ENCODE measurements at regions not wholly inside any gene's neighbourhood (a gene's known extent, or its start where the extent isn't known, plus 50 kb on each side); places are given as distances from the start of the nearest gene placed in this dataset.
"Not testable (repeated sequence)": the region's sequence is repeated elsewhere in the genome, so short reads cannot be mapped to it uniquely, and the experiment has no call there.

DNA sequence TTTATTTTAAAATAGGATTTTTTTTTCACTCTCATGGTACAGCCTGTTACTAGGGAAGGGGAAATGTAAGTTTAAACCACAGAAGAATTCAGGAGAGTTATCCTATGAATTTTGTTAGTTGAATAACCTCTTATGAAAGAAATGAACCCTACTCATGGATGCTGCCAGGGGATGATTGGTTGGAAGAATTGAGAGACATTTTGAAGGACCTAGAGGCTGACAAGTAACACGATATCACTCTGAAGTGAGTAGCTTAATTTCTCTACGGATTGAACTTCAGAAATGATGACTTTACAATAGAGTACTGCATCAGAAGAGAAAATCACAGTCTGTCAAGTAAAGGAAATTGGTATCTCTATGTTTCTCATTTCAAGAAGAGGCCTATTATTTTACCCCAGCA, 1346.2 kb downstream of the SUCLG1 start:
- in situ Hi-C loops (cut with MboI), result no loop called here
- WGBS, 2 experiments (ENCODE audit: low coverage in 1 of 2, low lambda C conversion rate in 2 of 2, missing lambda C conversion rate in 2 of 2), result 25 to 28% methylated on average over 2 of the region's 2 CpGs
- no peak for DNase-seq

DNA sequence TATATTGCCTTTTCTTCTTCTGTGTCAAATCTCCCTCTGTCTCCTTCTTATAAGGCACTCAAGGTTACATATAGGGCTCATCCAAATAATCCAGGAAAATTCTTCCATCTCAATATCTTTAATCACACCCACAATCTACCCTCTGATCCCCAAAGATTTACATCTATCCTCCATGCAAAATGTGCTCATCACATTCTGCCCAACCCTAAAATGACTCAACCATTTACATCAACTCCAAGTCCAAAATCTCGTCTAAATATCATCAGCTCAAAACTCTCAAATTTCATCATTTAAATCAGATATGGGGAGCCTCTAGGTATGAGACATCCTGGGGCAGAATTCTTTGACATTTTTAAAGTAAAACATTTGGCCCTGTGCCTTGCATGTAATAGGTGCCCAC, 1349.8 kb downstream of the SUCLG1 start:
- H3K4me2 ChIP-seq (ENCODE audit: unreplicated experiment), result no peak overlapping the region
- H3K4me1 ChIP-seq (ENCODE audit: insufficient read depth), result no peaks in the 10 kb centered on the region; the same call in 1 of the 2 replicates
- no peak overlapping the region for H3K27ac ChIP-seq
- H2AFZ ChIP-seq, result no peak overlapping the region
- no peak overlapping the region for H3K4me3 ChIP-seq
- H3K9ac ChIP-seq, result no peak overlapping the region
- no peaks in the 10 kb centered on the region for H3K36me3 ChIP-seq (ENCODE audit: low read depth)
- H3F3A ChIP-seq (ENCODE audit: insufficient read depth), result no peaks in the 10 kb centered on the region
- H4K20me1 ChIP-seq (ENCODE audit: insufficient read depth), result no peaks in the 10 kb centered on the region
- no peaks in the 10 kb centered on the region for H3K9me3 ChIP-seq (ENCODE audit: low read depth)
- in situ Hi-C loops (cut with MboI), result no loop called here
- DNase-seq, result peak; percentile 2
- no peaks in the 10 kb centered on the region; the same call in 1 of the 2 replicates for H3K9me2 ChIP-seq (ENCODE audit: insufficient read depth)
- H3K79me2 ChIP-seq (ENCODE audit: insufficient read depth), result no peaks in the 10 kb centered on the region
- no peaks in the 10 kb centered on the region for H3K27me3 ChIP-seq (replicated peaks; ENCODE audit: insufficient read depth)
- TF ChIP-seq EZH2phosphoT487 (IDR thresholded peaks at IDR 0.05; ENCODE audit: insufficient read depth, low read depth) (no peak), EZH2 (IDR thresholded peaks at IDR 0.05; ENCODE audit: insufficient read depth, poor library complexity, severe bottlenecking) (no peak)
- WGBS, 2 experiments (ENCODE audit: low coverage in 1 of 2, low lambda C conversion rate in 2 of 2, missing lambda C conversion rate in 2 of 2), result 4 to 10% methylated on average over 1 of the region's 1 CpG

More for the DNA sequence above, 1346.2 kb downstream of the SUCLG1 start:
- Histone ChIP-seq H4K20me1 (ENCODE audit: insufficient read depth) (no peaks in the 10 kb centered on the region), H2AFZ (0 out of 2 replicates have a peak overlapping the region, but pooled peaks have one; percentile 30), H3K9me2 (ENCODE audit: insufficient read depth) (no peaks in the 10 kb centered on the region), H3K4me2 (ENCODE audit: unreplicated experiment) (no peak overlapping the region), H3K27me3 (replicated peaks; ENCODE audit: insufficient read depth) (no peaks in the 10 kb centered on the region), H3K4me3 (no peak overlapping the region), H3K9me3 (ENCODE audit: low read depth) (no peaks in the 10 kb centered on the region), H3K9ac (no peak overlapping the region), H3F3A (ENCODE audit: insufficient read depth) (no peaks in the 10 kb centered on the region), H3K27ac (no peak overlapping the region), H3K36me3 (ENCODE audit: low read depth) (no peaks in the 10 kb centered on the region), H3K79me2 (ENCODE audit: insufficient read depth) (no peaks in the 10 kb centered on the region), H3K4me1 (ENCODE audit: insufficient read depth) (no peaks in the 10 kb centered on the region)
- TF ChIP-seq EZH2phosphoT487 (IDR thresholded peaks at IDR 0.05; ENCODE audit: insufficient read depth, low read depth), result no peak
- no peak for TF ChIP-seq EZH2 (IDR thresholded peaks at IDR 0.05; ENCODE audit: insufficient read depth, poor library complexity, severe bottlenecking)

DNA sequence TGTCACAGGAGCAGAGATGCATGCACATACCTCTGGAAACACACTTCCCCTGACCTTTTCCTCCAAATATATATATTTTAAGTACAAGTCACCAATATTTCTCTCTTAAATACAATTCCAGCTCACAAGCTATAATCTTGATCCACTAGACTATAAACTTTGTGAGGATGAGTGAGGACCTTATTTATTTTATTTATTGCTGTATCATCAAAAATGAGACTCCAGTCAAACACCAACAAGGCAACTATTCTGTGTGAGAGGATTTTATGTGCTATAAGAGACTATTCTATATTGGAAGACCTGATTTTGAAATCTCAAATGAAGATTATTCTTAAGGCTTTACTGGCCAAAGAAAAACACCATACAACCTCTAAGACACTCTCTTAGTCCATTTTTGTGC, 1352.2 kb downstream of the SUCLG1 start:
- no peaks in the 10 kb centered on the region for H3K27me3 ChIP-seq (replicated peaks; ENCODE audit: insufficient read depth)
- H3K79me2 ChIP-seq (ENCODE audit: insufficient read depth), result no peaks in the 10 kb centered on the region
- no peak for DNase-seq
- peaks cover 7% of the 10 kb centered on the region for H3K4me1 ChIP-seq (ENCODE audit: insufficient read depth)
- H3F3A ChIP-seq (ENCODE audit: insufficient read depth), result peaks cover 6% of the 10 kb centered on the region; the same call in 1 of the 2 replicates
- H3K9me3 ChIP-seq (ENCODE audit: low read depth), result no peaks in the 10 kb centered on the region
- TF ChIP-seq EZH2 (IDR thresholded peaks at IDR 0.05; ENCODE audit: insufficient read depth, poor library complexity, severe bottlenecking), result no peak
- no peak overlapping the region for H3K9ac ChIP-seq
- no peaks in the 10 kb centered on the region for H4K20me1 ChIP-seq (ENCODE audit: insufficient read depth)
- H3K9me2 ChIP-seq (ENCODE audit: insufficient read depth), result no peaks in the 10 kb centered on the region; the same call in 1 of the 2 replicates
- no peak overlapping the region for H3K4me2 ChIP-seq (ENCODE audit: unreplicated experiment)
- in situ Hi-C loops (cut with MboI), result no loop called here
- H2AFZ ChIP-seq, result no peak overlapping the region
- H3K4me3 ChIP-seq, result no peak overlapping the region
- H3K36me3 ChIP-seq (ENCODE audit: low read depth), result no peaks in the 10 kb centered on the region
- H3K27ac ChIP-seq, result no peak overlapping the region

DNA sequence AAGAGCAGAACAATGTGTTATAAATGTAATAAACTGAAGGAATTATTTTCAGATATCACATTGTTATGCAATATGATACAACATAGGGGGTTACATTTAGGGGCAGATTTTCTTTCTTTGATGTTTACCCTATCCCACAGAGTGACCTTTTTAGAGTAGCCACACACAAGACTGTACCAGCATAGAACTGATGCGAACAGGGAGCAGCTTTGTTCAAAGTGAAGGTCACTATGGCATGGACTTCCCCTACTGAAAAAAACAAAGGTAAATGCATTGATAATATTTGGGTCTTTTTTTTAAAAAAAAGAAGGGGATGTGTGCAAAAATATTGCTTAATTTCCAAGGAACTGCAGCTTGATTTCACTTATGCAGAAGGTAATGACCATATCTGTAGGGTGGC, 1354.9 kb downstream of the SUCLG1 start:
- no peak overlapping the region for H3K4me3 ChIP-seq
- no peaks in the 10 kb centered on the region for H3K27me3 ChIP-seq (replicated peaks; ENCODE audit: insufficient read depth)
- no peak overlapping the region for H3K9ac ChIP-seq
- DNase-seq, result no peak
- no peak overlapping the region for H2AFZ ChIP-seq
- no peaks in the 10 kb centered on the region for H3K9me3 ChIP-seq (ENCODE audit: low read depth)
- peaks cover 7% of the 10 kb centered on the region for H3K4me1 ChIP-seq (ENCODE audit: insufficient read depth)
- no peaks in the 10 kb centered on the region for H3K79me2 ChIP-seq (ENCODE audit: insufficient read depth)
- H3K9me2 ChIP-seq (ENCODE audit: insufficient read depth), result no peaks in the 10 kb centered on the region; the same call in 1 of the 2 replicates
- 35 to 39% methylated on average over 1 of the region's 1 CpG for WGBS, 2 experiments (ENCODE audit: low coverage in 1 of 2, low lambda C conversion rate in 2 of 2, missing lambda C conversion rate in 2 of 2)
- peaks cover 6% of the 10 kb centered on the region; the same call in 1 of the 2 replicates for H3F3A ChIP-seq (ENCODE audit: insufficient read depth)
- peak overlapping the region; percentile 51 for H3K4me2 ChIP-seq (ENCODE audit: unreplicated experiment)
- no peaks in the 10 kb centered on the region for H3K36me3 ChIP-seq (ENCODE audit: low read depth)
- H3K27ac ChIP-seq, result peak overlapping the region; percentile 20; the same call in 1 of the 2 replicates
- H4K20me1 ChIP-seq (ENCODE audit: insufficient read depth), result no peaks in the 10 kb centered on the region
- in situ Hi-C loops (cut with MboI), result no loop called here
- TF ChIP-seq EZH2phosphoT487 (IDR thresholded peaks at IDR 0.05; ENCODE audit: insufficient read depth, low read depth) (no peak), EZH2 (IDR thresholded peaks at IDR 0.05; ENCODE audit: insufficient read depth, poor library complexity, severe bottlenecking) (no peak)

DNA sequence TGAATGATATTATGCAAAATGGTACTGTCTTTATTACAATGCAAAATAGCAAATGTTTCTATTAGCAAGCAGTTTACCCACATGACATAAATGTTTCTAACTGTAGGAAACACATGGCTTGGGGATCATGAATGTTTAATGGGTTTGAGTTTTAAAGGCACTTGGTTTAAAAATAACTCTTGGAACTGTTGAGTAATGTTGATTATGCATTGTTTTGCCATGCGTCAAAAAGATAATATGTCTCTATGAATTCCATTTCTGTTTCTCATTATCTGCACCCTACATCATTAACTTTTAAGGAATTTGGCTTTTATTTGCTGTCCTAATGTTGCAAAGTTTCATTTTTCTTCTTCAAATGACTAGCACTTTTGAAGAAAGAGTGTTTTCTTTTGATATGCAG, 1355.5 kb downstream of the SUCLG1 start:
- Histone ChIP-seq H3K9me2 (ENCODE audit: insufficient read depth) (no peaks in the 10 kb centered on the region; the same call in 1 of the 2 replicates), H4K20me1 (ENCODE audit: insufficient read depth) (no peaks in the 10 kb centered on the region), H3K4me1 (ENCODE audit: insufficient read depth) (peaks cover 7% of the 10 kb centered on the region), H3K27ac (peak overlapping the region; percentile 40), H3K4me3 (no peak overlapping the region), H3K4me2 (ENCODE audit: unreplicated experiment) (peak overlapping the region; percentile 51), H3F3A (ENCODE audit: insufficient read depth) (peaks cover 6% of the 10 kb centered on the region; the same call in 1 of the 2 replicates), H2AFZ (no peak overlapping the region; the same call in 1 of the 2 replicates), H3K9me3 (ENCODE audit: low read depth) (no peaks in the 10 kb centered on the region), H3K36me3 (ENCODE audit: low read depth) (no peaks in the 10 kb centered on the region), H3K79me2 (ENCODE audit: insufficient read depth) (no peaks in the 10 kb centered on the region), H3K27me3 (replicated peaks; ENCODE audit: insufficient read depth) (no peaks in the 10 kb centered on the region), H3K9ac (no peak overlapping the region)
- TF ChIP-seq EZH2 (IDR thresholded peaks at IDR 0.05; ENCODE audit: insufficient read depth, poor library complexity, severe bottlenecking) (no peak), EZH2phosphoT487 (IDR thresholded peaks at IDR 0.05; ENCODE audit: insufficient read depth, low read depth) (no peak)
- in situ Hi-C loops (cut with MboI), result no loop called here
- DNase-seq, result peak; percentile 70
- 0 to 3% methylated on average over 1 of the region's 1 CpG for WGBS, 2 experiments (ENCODE audit: low coverage in 1 of 2, low lambda C conversion rate in 2 of 2, missing lambda C conversion rate in 2 of 2)

DNA sequence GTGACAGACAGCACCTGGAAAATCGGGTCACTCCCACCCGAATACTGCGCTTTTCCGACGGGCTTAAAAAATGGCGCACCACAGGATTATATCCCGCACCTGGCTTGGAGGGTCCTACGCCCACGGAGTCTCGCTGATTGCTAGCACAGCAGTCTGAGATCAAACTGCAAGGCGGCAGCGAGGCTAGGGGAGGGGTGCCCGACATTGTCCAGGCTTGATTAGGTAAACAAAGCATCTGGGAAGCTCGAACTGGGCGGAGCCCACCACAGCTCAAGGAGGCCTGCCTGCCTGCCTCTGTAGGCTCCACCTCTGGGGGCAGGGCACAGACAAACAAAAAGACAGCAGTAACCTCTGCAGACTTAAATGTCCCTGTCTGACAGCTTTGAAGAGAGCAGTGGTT, 1370.0 kb downstream of the SUCLG1 start:
- H3K9ac ChIP-seq; H3K36me3 ChIP-seq (ENCODE audit: low read depth); H3K27ac ChIP-seq; H4K20me1 ChIP-seq (ENCODE audit: insufficient read depth); H2AFZ ChIP-seq; H3K9me3 ChIP-seq (ENCODE audit: low read depth); H3K27me3 ChIP-seq (replicated peaks; ENCODE audit: insufficient read depth); in situ Hi-C loops (cut with MboI); H3F3A ChIP-seq (ENCODE audit: insufficient read depth); H3K4me2 ChIP-seq (ENCODE audit: unreplicated experiment); H3K9me2 ChIP-seq (ENCODE audit: insufficient read depth); H3K4me3 ChIP-seq; H3K79me2 ChIP-seq (ENCODE audit: insufficient read depth); DNase-seq; H3K4me1 ChIP-seq (ENCODE audit: insufficient read depth): not testable (repeated sequence)
- WGBS, 2 experiments (ENCODE audit: low coverage in 1 of 2, low lambda C conversion rate in 2 of 2, missing lambda C conversion rate in 2 of 2), result 66 to 67% methylated on average over 14 to 15 of the region's 15 CpGs

Data from GM23248 (cell line).